GM19467 (cell line): ENCODE measurements at regions not wholly inside any gene's neighbourhood (a gene's known extent, or its start where the extent isn't known, plus 50 kb on each side); places are given as distances from the start of the nearest gene placed in this dataset.
"Not testable (repeated sequence)": the region's sequence is repeated elsewhere in the genome, so short reads cannot be mapped to it uniquely, and the experiment has no call there.

Experiments used
- ATAC-seq: cut with Tn5 transposase; IDR thresholded peaks from one replicate; pipeline ENCODE4 v1.9.1; 2021; ENCODE audit warnings: mild to moderate bottlenecking, moderate library complexity; ENCODE audit not compliant: unreplicated experiment

DNA sequence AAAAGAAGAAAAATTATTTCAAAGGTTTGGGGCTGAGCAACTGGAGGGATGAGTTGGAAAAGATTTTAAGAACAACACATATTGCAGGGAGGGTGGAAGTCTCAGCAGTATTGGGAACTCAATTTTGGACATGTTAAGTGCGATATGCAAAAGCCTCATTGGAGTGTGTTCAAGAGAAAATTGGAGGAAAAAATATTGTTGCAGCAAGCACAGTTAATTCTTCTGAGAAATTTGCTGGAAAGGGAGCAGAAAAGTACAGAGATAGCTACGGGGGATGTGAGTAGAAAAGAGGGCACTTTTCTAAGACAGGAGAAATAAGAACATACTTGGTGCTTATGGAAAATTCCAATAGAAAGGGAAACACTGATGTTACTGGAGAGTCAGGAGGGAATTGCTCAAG lies 59.8 kb upstream of the MAGI2 start:
- no peak for ATAC-seq

DNA sequence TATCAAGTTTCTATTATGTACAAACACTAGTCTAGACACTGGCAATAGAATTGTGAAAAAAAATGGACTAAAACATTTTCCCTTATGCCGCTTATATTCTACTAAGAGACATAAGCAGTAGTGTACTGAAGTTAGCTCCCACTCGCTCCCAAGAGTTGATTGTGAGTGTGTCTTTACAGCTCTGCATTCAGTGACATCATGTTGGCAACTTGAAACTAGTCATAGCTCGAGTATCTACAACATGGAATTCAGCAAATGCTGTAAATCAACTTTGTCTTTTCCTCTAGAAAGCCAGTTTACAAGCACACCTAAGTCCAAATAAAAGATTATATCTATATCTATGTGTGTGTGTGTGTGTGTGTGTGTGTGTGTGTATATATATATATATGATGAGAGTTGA lies 58.8 kb upstream of the MAGI2 start:
- ATAC-seq = no peak

DNA sequence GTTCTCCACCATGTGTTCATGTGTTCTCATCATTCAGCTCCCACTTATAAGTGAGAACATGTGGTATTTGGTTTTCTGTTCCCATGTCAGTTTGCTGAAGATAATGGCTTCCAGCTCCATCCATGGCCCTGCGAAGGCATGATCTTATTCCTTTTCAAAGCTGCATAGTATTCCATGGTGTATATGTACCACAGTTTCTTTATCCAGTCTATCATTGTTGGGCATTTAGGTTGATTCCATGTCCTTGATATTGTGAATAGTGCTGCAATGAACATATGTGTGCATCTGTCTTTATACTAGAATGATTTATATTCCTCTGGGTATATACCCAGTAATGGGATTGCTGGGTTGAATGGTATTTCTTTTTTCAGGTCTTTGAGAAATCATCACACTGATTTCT lies 57.6 kb upstream of the MAGI2 start:
- not testable (repeated sequence) for ATAC-seq

DNA sequence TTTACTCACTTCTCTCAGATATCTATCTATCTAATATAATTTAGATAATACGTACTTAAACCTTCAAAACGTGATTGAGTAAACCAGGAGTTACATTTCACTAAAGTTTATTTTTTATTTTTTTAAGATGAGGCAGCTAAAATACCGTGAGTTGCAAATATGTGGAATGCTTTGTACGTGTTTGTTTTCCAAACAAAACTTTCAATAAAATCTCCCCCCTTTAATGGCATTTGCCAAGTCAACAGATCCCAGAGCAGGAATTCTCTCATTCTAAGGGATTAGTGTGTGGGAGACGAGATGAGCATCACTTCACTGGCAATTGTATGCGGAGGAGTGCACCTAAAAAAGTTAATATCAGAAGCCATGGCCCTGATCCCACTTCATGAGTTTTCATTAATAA lies 53.7 kb upstream of the MAGI2 start:
- no peak for ATAC-seq

DNA sequence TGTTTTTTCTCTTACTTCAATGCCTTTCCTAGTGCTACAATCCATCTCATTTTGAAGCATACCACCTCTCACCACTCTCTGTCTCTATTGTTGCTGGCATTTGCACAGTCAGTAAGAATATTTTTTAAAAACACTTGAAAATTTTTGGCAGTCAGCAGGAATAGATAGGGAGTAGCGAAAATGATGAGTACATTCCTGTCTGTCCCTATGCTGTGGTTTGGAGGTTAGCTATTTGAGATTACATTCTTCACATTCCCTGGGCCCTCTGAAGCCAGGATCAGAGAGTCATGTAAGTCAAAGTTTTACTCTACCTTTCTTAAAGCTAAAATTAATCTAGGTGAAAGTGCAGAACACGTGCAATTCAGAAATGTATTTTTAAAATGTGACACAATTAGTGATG lies 53.0 kb upstream of the MAGI2 start:
- no peak for ATAC-seq

DNA sequence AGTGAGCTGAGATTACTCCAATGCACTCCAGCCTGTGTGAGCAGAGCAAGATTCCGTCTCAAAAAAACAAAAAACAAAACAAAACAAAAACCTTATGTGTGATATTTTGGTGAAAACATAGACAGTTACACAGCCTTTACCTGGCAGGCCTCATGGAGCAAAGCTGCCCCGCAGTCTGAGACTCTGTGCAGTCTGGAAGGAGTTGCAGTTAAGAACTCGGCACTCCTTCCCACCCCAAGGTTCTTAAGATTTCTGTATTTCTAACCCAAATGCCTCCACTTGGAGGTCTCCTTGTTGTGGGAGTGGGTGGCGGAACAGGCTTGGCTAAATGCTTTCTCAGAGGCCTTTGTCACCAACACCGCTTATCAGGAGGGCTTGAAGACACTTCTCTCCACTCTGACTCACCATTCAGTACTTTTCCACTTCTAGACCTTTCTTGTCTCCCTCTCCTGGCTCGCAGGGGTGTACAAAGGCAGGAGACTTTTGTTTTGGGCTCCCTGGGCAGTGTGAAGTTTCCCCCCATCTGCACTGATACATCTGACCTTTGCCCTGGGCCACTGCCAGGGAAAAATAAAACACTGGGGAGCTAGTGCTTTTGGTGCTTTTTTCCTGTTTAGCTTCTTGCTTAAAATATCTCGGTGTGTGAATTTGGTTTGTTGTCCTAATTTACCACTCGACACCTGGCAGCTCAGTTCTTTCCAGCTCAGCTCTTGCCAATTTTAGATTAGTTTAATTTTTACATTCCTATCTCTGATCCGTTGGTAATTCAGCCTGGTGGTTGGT lies 51.3 kb upstream of the MAGI2 start:
- no peak for ATAC-seq
